ENCODE measurements at regions not wholly inside any gene's neighbourhood (a gene's known extent, or its start where the extent isn't known, plus 50 kb on each side); places are given as distances from the start of the nearest gene placed in this dataset.
A peak's percentile ranks its signal among the peaks of the same experiment; 100 is the strongest.

DNA sequence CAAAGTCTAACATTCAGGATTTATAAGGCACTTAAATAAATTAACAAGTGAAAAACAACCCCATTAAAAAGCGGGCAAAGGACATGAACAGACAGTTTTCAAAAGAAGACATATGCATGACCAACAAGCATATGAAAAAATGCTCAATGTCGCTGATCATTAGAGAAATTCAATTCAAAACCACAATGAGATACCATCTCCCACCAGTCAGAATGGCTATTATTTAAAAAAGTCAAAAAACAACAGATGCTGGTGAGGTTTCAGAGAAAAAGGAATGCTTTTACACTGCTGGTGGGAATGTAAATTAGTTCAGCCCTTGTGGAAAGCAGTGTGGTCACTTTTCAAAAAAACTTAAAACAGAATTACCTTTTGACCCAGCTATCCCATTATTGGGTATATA lies 60.7 kb upstream of the BDKRB2 start:
- DNase-seq, result no peak

GRCh38 chr14:96145116-96145864 lies 59.3 kb upstream of the BDKRB2 start:
- no peak for DNase-seq

GRCh38 chr14:96146131-96146771 lies 58.4 kb upstream of the BDKRB2 start:
- peak; percentile 62 for DNase-seq

DNA sequence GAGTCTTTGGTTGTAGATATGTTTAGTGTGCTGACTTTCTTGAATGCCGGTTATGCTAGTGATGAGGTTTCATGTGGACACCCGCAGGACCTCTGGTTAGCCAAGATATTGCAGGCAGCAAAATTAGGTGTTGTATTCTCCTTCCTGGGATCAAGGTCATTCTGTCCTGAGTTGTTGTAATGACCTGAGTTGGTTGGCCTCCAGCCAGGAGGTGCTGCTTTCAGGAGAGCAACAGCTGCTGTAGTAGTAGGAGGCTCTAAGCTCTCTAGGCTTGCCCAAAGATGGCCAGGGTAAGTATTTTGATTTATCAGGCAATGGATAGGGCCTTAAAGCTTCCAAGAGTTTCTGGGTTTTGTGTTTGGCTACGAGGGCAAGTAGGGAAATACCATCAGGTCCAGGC lies 56.0 kb upstream of the BDKRB2 start:
- no peak for DNase-seq

GRCh38 chr14:96149131-96149530 lies 55.5 kb upstream of the BDKRB2 start:
- DNase-seq, result no peak

- no peak for DNase-seq
Observed at GRCh38 chr14:96150214-96150613, 54.4 kb upstream of the BDKRB2 start.

DNA sequence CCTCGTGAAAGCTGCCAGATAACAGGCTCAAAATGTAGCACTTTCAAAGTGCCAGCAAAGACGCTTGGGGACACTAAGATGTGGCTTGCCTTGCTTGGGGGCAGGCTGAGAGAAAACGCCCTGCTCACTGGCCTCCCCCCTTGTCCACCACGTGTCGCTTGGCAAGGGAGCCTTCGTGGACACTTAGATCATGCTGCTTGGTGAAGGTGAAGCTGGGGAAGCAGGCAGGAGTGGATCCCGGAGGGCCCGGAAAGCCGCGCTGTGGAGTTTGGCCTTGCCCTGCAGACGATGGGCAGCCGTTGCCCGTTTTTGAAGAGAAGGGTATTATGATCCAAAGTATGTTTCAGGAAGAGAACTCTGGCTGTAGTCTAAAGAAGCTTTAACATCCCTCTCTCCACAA lies 53.4 kb upstream of the BDKRB2 start:
- DNase-seq, result no peak

DNA sequence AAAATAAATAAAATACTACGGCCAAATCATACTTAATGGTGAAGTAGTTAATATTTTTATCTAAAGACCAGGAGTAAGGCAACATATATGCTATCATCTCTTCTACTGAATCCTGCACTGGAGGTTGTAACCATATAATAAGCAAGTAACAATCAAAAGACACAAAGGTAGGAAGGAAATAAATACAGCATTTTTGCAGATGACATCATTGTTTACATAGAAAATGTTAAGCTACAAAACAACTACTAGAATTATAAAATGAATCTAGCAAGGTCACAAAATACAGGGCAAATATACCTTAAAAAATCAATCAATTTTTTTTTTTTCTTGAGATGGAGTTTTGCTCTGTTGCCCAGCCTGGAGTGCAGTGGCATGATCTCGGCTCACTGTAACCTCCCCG lies 51.6 kb upstream of the BDKRB2 start:
- no peak for DNase-seq

Data from midbrain (tissue), 1 donor.